Astrocyte (in vitro differentiated cells and primary cell): ENCODE measurements at regions not wholly inside any gene's neighbourhood (a gene's known extent, or its start where the extent isn't known, plus 50 kb on each side); places are given as distances from the start of the nearest gene placed in this dataset.

Experiments used
- EZH2 ChIP-seq: IDR thresholded peaks from 2 replicates; pipeline ENCODE4 v1.6.1; 2012; ENCODE audit warnings: mild to moderate bottlenecking, low read length, inconsistent platforms; ENCODE audit not compliant: insufficient read depth
- TF ChIP-seq, protein P1 (sequence below): IDR thresholded peaks from 2 replicates; pipeline ENCODE4 v1.5.1; 2011; ENCODE audit warnings: low read depth, mild to moderate bottlenecking, inconsistent platforms, low read length, moderate library complexity; ENCODE audit not compliant: insufficient read depth

DNA sequence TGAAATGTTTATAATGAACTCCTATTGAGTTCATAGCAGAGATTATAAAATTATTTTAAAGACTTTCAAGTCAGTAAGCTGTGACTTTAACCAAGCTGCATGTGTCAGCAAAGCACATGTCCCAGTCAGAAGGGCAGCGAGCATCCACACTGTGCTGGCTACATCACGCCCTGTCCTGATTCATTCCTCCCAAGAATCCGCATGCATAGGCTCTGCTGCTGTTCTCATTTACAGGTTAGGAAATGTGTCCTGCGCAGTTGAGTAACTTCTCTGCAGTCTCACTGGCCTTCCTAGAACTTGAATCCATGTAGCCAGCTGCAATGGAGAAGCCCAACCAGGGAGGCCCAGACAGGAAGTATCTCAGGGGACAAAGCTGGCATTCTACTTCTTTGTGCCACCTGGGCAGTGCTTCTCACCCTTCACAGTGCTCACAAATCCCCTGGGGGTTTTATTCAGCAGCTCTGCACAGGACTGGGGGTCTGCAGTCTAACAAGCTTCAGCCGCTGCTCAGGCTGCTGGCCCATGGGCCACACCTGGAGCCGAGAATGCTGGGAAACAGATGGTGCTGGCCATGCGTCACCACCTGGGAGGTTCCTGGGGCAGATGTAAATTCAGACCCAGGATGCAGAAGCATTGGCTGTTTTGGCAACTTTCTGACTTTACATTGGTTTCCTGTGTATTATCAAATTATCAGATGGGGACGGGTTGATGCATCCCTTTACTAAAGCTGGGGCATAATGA, 192.8 kb upstream of the GDF10 start:
- no peak for TF ChIP-seq EZH2
- TF ChIP-seq, protein P1, sequence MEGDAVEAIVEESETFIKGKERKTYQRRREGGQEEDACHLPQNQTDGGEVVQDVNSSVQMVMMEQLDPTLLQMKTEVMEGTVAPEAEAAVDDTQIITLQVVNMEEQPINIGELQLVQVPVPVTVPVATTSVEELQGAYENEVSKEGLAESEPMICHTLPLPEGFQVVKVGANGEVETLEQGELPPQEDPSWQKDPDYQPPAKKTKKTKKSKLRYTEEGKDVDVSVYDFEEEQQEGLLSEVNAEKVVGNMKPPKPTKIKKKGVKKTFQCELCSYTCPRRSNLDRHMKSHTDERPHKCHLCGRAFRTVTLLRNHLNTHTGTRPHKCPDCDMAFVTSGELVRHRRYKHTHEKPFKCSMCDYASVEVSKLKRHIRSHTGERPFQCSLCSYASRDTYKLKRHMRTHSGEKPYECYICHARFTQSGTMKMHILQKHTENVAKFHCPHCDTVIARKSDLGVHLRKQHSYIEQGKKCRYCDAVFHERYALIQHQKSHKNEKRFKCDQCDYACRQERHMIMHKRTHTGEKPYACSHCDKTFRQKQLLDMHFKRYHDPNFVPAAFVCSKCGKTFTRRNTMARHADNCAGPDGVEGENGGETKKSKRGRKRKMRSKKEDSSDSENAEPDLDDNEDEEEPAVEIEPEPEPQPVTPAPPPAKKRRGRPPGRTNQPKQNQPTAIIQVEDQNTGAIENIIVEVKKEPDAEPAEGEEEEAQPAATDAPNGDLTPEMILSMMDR, result no peak
